HG02798 (cell line): ENCODE measurements at regions not wholly inside any gene's neighbourhood (a gene's known extent, or its start where the extent isn't known, plus 50 kb on each side); places are given as distances from the start of the nearest gene placed in this dataset.

Experiments
- ATAC-seq: cut with Tn5 transposase; IDR thresholded peaks from one replicate; pipeline ENCODE4 v1.9.1; 2021; ENCODE audit warnings: mild to moderate bottlenecking; ENCODE audit not compliant: unreplicated experiment, poor library complexity

DNA sequence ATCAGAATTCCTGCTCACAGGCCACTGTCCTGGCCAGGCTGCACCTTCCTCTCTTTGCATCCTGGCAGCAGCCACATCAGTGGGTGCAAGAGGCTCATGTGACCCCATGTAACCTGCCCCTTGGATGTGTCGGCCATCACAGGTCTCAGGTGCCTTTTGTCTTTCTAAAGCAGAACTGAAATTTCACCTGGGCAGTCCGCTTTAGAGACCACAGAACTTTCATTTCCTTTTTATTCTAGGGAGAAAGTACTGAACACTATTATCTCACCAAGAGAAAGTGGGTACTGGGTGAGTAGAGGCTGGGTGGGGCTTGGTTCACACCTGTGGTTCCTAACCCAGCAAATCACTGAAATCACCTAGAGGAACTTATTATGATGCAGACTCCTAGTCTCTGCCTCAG lies 51.7 kb upstream of the NUP160 start:
- ATAC-seq: peak; percentile 96
